Ovary (tissue), 7 donors: ENCODE measurements at regions not wholly inside any gene's neighbourhood (a gene's known extent, or its start where the extent isn't known, plus 50 kb on each side); places are given as distances from the start of the nearest gene placed in this dataset.

Experiments used
- DNase-seq, 5 donors: peaks; one replicate each; pipeline ENCODE4 v3.0.0-alpha.2; 2019 to 2020
- H3K27ac ChIP-seq, 2 donors: fragments of 200-600 bp; one replicate each; pipeline versions ENCODE4 v1.5.1 to v1.8.0; 2019 to 2022
- H3K27me3 ChIP-seq: fragments of 200-600 bp; one replicate; pipeline ENCODE4 v1.8.0; 2022
- H3K36me3 ChIP-seq: fragments of 200-600 bp; sonication (generic); one replicate; pipeline ENCODE4 v1.5.1; 2019
- H3K4me1 ChIP-seq: one replicate; pipeline ENCODE4 v1.8.1; 2013; ENCODE audit warnings: mild to moderate bottlenecking, moderate library complexity; ENCODE audit not compliant: insufficient read depth
- H3K4me3 ChIP-seq: fragments of 200-600 bp; sonication (generic); one replicate; pipeline ENCODE4 v1.5.1; 2017
- H3K9me3 ChIP-seq, 2 donors: fragments of 200-600 bp in 1 of 2; sonication (generic) in 1 of 2; one replicate each; pipeline versions ENCODE4 v1.5.1 to v1.8.1; 2013 to 2019; ENCODE audit warnings: mild to moderate bottlenecking in 1 of 2, moderate library complexity in 1 of 2
- EP300 ChIP-seq: sonication (generic); formaldehyde crosslinking; IDR thresholded peaks from one replicate; pipeline ENCODE4 v1.6.1; 2017; ENCODE audit warnings: antibody characterized with exemption
- POLR2A ChIP-seq: fragments of 450-650 bp; IDR thresholded peaks from one replicate; pipeline ENCODE4 v1.6.1; 2017; ENCODE audit warnings: antibody characterized with exemption, mild to moderate bottlenecking, moderate library complexity
- WGBS, 3 donors: extraction: QIAGEN DNeasy Blood & Tissue Kit in 1 of 3; methylation state at CpG; one replicate each; pipeline versions ENCODE4 v1.1.5 to v1.1.7; 2013 to 2017; 5-methylcytosine and 5-hydroxymethylcytosine counted together
- intact Hi-C, 4 donors: fragments of 100-400 bp; cut with DNase I; formaldehyde crosslinking; loops; one replicate each; pipeline versions ENCODE4 v1.11.0 to v1.15.1; 2022 to 2023
- TF ChIP-seq, protein P1 (sequence below), 3 donors: fragments of 450-650 bp in 2 of 3; fragments of 200-600 bp in 1 of 3; IDR thresholded peaks; one replicate each; pipeline versions ENCODE4 v1.5.1 to v1.8.0; 2016 to 2022; ENCODE audit warnings: antibody characterized with exemption in 3 of 3, mild to moderate bottlenecking in 1 of 3
- donor health status: DM: no; HTN: no; CAD: no; lungs with moderate emphysema.
- donor health status: DM: no; HTN: no; CAD: no.
- donor health status: Bipolar disorder and iron deficiency.
- donor health status: DM: no; HTN: no; CAD: no.
- donor health status: DM: yes; HTN: yes; CAD: no.

GRCh38 chr4:100075486-100076270, 114.6 kb downstream of the DDIT4L start:
- no peak for DNase-seq
- Histone ChIP-seq H3K27ac (no peak overlapping the region), H3K27me3 (no peaks in the 10 kb centered on the region), H3K4me3 (no peak overlapping the region), H3K9me3 (no peaks in the 10 kb centered on the region), H3K4me1 (no peaks in the 10 kb centered on the region), H3K36me3 (no peaks in the 10 kb centered on the region)
- TF ChIP-seq EP300 (no peak), POLR2A (no peak)
- TF ChIP-seq, protein P1, sequence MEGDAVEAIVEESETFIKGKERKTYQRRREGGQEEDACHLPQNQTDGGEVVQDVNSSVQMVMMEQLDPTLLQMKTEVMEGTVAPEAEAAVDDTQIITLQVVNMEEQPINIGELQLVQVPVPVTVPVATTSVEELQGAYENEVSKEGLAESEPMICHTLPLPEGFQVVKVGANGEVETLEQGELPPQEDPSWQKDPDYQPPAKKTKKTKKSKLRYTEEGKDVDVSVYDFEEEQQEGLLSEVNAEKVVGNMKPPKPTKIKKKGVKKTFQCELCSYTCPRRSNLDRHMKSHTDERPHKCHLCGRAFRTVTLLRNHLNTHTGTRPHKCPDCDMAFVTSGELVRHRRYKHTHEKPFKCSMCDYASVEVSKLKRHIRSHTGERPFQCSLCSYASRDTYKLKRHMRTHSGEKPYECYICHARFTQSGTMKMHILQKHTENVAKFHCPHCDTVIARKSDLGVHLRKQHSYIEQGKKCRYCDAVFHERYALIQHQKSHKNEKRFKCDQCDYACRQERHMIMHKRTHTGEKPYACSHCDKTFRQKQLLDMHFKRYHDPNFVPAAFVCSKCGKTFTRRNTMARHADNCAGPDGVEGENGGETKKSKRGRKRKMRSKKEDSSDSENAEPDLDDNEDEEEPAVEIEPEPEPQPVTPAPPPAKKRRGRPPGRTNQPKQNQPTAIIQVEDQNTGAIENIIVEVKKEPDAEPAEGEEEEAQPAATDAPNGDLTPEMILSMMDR (IDR thresholded peaks at IDR 0.05): no peak
- intact Hi-C loops: no loop called here
- 74 to 86% (median 82%) methylated on average over 2 of the region's 2 CpGs for WGBS, 3 donors

DNA sequence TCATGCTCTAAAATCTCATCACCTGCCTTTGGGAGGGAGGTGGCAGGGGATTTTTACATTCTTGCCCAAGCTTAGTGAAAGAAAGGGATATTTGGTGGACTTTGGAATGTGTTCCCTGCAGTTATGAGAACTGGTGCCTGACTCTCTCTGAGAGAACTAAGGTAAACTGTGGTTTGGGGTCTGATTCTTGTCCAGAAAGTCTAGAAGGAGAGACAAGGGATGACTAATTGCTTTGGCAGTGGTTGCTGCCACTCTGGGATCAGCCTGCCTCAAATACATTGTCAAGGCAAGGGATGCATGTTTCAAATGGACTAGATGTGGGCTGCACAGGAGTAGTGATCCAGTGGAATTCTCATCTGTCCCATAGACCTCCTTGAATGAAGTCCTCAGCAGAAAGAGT, 115.2 kb downstream of the DDIT4L start:
- Histone ChIP-seq H3K9me3 (no peaks in the 10 kb centered on the region), H3K4me1 (no peaks in the 10 kb centered on the region), H3K27me3 (no peaks in the 10 kb centered on the region), H3K27ac (no peak overlapping the region), H3K4me3 (no peak overlapping the region), H3K36me3 (no peaks in the 10 kb centered on the region)
- DNase-seq: no peak
- TF ChIP-seq EP300 (no peak), POLR2A (no peak)
- TF ChIP-seq, protein P1 (IDR thresholded peaks at IDR 0.05): no peak
- intact Hi-C loops: no loop called here

GRCh38 chr4:100071506-100071905, 118.8 kb downstream of the DDIT4L start:
- Histone ChIP-seq H3K27me3 (no peaks in the 10 kb centered on the region), H3K9me3 (no peaks in the 10 kb centered on the region), H3K4me3 (no peak overlapping the region), H3K4me1 (no peaks in the 10 kb centered on the region), H3K36me3 (no peaks in the 10 kb centered on the region), H3K27ac (no peak overlapping the region)
- DNase-seq: no peak
- 95% methylated on average over 3 of the region's 3 CpGs for WGBS, 3 donors
- intact Hi-C loops: no loop called here
- no peak for TF ChIP-seq POLR2A
- no peak for TF ChIP-seq EP300
- TF ChIP-seq, protein P1 (IDR thresholded peaks at IDR 0.05): no peak

- WGBS, 3 donors: 92 to 96% (median 94%) methylated on average over 4 of the region's 4 CpGs
- H3K36me3 ChIP-seq: no peaks in the 10 kb centered on the region
- H3K4me3 ChIP-seq: no peak overlapping the region
- intact Hi-C loops: no loop called here
- H3K27ac ChIP-seq: no peak overlapping the region
- no peak for TF ChIP-seq EP300
- TF ChIP-seq POLR2A: no peak
- TF ChIP-seq, protein P1 (IDR thresholded peaks at IDR 0.05): no peak
- no peaks in the 10 kb centered on the region for H3K9me3 ChIP-seq
- no peak for DNase-seq
- H3K4me1 ChIP-seq: no peaks in the 10 kb centered on the region
- H3K27me3 ChIP-seq: no peaks in the 10 kb centered on the region
These were observed 119.4 kb downstream of the DDIT4L start for GRCh38 chr4:100070868-100071267.
